Spleen (tissue), 11 donors: ENCODE measurements at regions not wholly inside any gene's neighbourhood (a gene's known extent, or its start where the extent isn't known, plus 50 kb on each side); places are given as distances from the start of the nearest gene placed in this dataset.

Experiments
- DNase-seq: peaks from one replicate; pipeline ENCODE4 v3.0.0-alpha.2; 2020
- H3K27ac ChIP-seq, 8 donors: fragments of 200-600 bp; sonication (generic) in 7 of 8; 1 replicate in 4 of 8; 2 replicates in 4 of 8; pipeline versions ENCODE4 v1.5.0 to v1.8.0; 2016 to 2021; ENCODE audit warnings: inconsistent platforms in 4 of 8, mild to moderate bottlenecking in 4 of 8, moderate library complexity in 1 of 8
- H3K27me3 ChIP-seq, 7 donors: fragments of 200-600 bp; sonication (generic) in 6 of 7; replicated peaks in 1 of 7; 1 replicate in 4 of 7; 2 replicates in 3 of 7; pipeline versions ENCODE4 v1.5.0 to v1.8.0; 2016 to 2021; ENCODE audit warnings: inconsistent platforms in 3 of 7, mild to moderate bottlenecking in 1 of 7
- H3K36me3 ChIP-seq, 6 donors: fragments of 200-600 bp; sonication (generic) in 5 of 6; 1 replicate in 4 of 6; 2 replicates in 2 of 6; pipeline versions ENCODE4 v1.5.0 to v1.8.0; 2016 to 2021; ENCODE audit warnings: inconsistent platforms in 2 of 6
- H3K4me1 ChIP-seq, 6 donors: fragments of 200-600 bp; sonication (generic) in 5 of 6; 1 replicate in 3 of 6; 2 replicates in 3 of 6; pipeline versions ENCODE4 v1.5.0 to v1.8.0; 2016 to 2021; ENCODE audit warnings: inconsistent platforms in 3 of 6
- H3K4me3 ChIP-seq, 8 donors: fragments of 200-600 bp; sonication (generic) in 7 of 8; 1 replicate in 4 of 8; 2 replicates in 4 of 8; pipeline versions ENCODE4 v1.5.0 to v1.8.0; 2016 to 2021; ENCODE audit warnings: inconsistent platforms in 4 of 8, mild to moderate bottlenecking in 4 of 8, moderate library complexity in 2 of 8
- H3K9me3 ChIP-seq, 8 donors: fragments of 200-600 bp; sonication (generic) in 7 of 8; 1 replicate in 4 of 8; 2 replicates in 4 of 8; pipeline versions ENCODE4 v1.5.0 to v1.8.0; 2016 to 2021; ENCODE audit warnings: inconsistent platforms in 4 of 8
- POLR2A ChIP-seq, 3 donors: fragments of 450-650 bp; IDR thresholded peaks; one replicate each; pipeline ENCODE4 v1.5.1; 2017; ENCODE audit warnings: antibody characterized with exemption in 3 of 3, mild to moderate bottlenecking in 1 of 3
- POLR2AphosphoS5 ChIP-seq, 3 donors: sonication (generic); formaldehyde crosslinking; IDR thresholded peaks; one replicate each; pipeline ENCODE4 v1.5.1; 2017; ENCODE audit warnings: antibody characterized with exemption in 3 of 3
- WGBS, 5 donors: extraction: QIAGEN DNeasy Blood & Tissue Kit in 3 of 5; methylation state at CpG; one replicate each; pipeline versions ENCODE4 v1.1.5 to v1.1.7; 2013 to 2018; 5-methylcytosine and 5-hydroxymethylcytosine counted together
- intact Hi-C: fragments of 100-400 bp; cut with DNase I; formaldehyde crosslinking; loops from one replicate; pipeline ENCODE4 v1.15.0; 2023; ENCODE audit warnings: low total_unique reads
- TF ChIP-seq, protein P1 (sequence below), 11 experiments: fragments of 200-600 bp in 7 of 11; fragments of 450-650 bp in 4 of 11; sonication (generic) in 4 of 11; IDR thresholded peaks in 8 of 11; conservative IDR thresholded peaks in 3 of 11; 1 replicate in 7 of 11; 2 replicates in 4 of 11; pipeline versions ENCODE4 v1.4.0 to v1.8.0; 2016 to 2021; ENCODE audit warnings: antibody characterized with exemption in 11 of 11, inconsistent platforms in 4 of 11, mild to moderate bottlenecking in 1 of 11
- donor health status: healthy with polysubstance abuse.
- donor health status: DM: no; HTN: no; CAD: no; lungs with moderate emphysema.
- donor health status: DM: no; HTN: no; CAD: no.
- donor health status: Bipolar disorder and iron deficiency.
- donor health status: healthy.
- donor health status: DM: no; HTN: no; CAD: no.
- donor health status: DM: yes; HTN: yes; CAD: no.

DNA sequence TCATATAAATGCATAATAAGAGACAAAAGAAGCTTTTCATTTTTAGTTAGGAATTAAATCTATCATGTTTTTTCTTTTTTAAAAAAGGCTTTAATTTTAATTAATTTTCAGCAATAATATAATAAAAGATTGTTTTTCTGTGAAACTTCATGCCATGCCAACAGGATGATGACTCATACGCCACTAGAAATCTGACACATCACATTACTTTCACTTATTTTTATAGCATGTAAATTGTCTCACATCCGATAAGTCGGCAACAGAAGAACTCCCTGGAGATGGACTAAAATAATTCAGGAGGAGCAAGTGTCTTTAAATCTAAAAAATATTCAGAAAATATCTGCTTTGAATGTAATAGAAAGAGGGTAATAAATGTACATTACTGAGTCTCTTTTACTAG lies 1024.2 kb upstream of the ACVR2A start:
- intact Hi-C loops: no loop called here
- DNase-seq: no peak
- WGBS, 5 donors: 53 to 70% (median 64%) methylated on average over 3 of the region's 3 CpGs

DNA sequence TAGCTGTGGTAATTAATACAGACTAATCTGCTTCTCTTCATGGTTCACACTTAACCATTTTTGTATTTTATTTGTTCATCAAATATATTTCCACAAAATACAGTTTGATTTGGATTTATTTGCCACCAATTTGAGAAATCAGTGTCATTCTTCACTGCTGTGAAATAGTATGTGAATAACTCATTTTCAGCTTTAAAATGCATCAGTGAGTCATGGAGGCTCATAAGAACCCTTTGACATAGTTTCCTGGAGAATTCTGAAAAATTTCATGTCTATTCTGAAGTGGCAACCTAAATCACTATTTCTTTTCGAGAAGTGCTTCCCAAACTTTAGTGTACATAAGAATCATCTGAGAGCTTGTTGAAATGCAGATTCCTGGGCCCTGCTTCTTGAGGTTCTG lies 1026.7 kb upstream of the ACVR2A start:
- intact Hi-C loops: no loop called here
- Histone ChIP-seq H3K27me3 (no peaks in the 10 kb centered on the region), H3K36me3 (no peaks in the 10 kb centered on the region), H3K4me1 (no peaks in the 10 kb centered on the region), H3K27ac (no peak overlapping the region), H3K4me3 (no peak overlapping the region), H3K9me3 (peaks cover 0 to 6% (median under 1%) of the 10 kb centered on the region in 8 donors)
- WGBS, 5 donors: 63 to 81% (median 78%) methylated on average over 1 of the region's 1 CpG
- TF ChIP-seq POLR2AphosphoS5 (IDR thresholded peaks at IDR 0.05): no peak
- TF ChIP-seq, protein P1, sequence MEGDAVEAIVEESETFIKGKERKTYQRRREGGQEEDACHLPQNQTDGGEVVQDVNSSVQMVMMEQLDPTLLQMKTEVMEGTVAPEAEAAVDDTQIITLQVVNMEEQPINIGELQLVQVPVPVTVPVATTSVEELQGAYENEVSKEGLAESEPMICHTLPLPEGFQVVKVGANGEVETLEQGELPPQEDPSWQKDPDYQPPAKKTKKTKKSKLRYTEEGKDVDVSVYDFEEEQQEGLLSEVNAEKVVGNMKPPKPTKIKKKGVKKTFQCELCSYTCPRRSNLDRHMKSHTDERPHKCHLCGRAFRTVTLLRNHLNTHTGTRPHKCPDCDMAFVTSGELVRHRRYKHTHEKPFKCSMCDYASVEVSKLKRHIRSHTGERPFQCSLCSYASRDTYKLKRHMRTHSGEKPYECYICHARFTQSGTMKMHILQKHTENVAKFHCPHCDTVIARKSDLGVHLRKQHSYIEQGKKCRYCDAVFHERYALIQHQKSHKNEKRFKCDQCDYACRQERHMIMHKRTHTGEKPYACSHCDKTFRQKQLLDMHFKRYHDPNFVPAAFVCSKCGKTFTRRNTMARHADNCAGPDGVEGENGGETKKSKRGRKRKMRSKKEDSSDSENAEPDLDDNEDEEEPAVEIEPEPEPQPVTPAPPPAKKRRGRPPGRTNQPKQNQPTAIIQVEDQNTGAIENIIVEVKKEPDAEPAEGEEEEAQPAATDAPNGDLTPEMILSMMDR (IDR thresholded peaks at IDR 0.05 in 8 of 11, conservative IDR thresholded peaks at IDR 0.05 in 3 of 11): no peak
- no peak for TF ChIP-seq POLR2A (IDR thresholded peaks at IDR 0.05)
- no peak for DNase-seq

More for the DNA sequence above, 1024.2 kb upstream of the ACVR2A start:
- TF ChIP-seq POLR2A (IDR thresholded peaks at IDR 0.05) (no peak), POLR2AphosphoS5 (IDR thresholded peaks at IDR 0.05) (no peak)
- TF ChIP-seq, protein P1 (IDR thresholded peaks at IDR 0.05 in 8 of 11, conservative IDR thresholded peaks at IDR 0.05 in 3 of 11): no peak
- Histone ChIP-seq H3K36me3 (no peaks in the 10 kb centered on the region), H3K27ac (no peak overlapping the region), H3K27me3 (no peaks in the 10 kb centered on the region), H3K4me3 (no peak overlapping the region), H3K4me1 (no peaks in the 10 kb centered on the region), H3K9me3 (peaks cover 0 to 9% (median 2%) of the 10 kb centered on the region in 8 donors)

DNA sequence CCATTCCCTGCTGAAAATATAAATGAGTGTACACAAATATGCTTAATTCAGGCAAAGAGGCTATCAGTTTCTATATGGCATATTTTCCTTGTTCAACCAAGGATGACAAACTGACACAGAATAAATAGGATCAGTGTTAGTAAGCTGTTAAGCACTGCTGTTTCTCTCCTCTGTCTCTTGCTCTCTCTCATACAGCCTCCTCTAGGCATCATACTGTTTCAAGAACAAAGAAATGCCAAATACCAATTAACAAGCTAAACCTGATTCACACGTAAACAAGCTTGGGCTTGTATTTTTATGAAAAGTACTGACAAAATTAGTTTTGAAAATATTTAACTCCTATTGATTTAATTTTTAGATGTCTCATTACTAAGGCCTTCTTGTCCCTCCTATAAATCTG lies 1027.2 kb upstream of the ACVR2A start:
- Histone ChIP-seq H3K36me3 (no peaks in the 10 kb centered on the region), H3K4me1 (no peaks in the 10 kb centered on the region), H3K27me3 (no peaks in the 10 kb centered on the region), H3K9me3 (peaks cover 0 to 11% (median 5%) of the 10 kb centered on the region in 8 donors), H3K4me3 (no peak overlapping the region), H3K27ac (no peak overlapping the region)
- intact Hi-C loops: no loop called here
- WGBS, 5 donors: 81 to 91% (median 89%) methylated on average over 1 of the region's 1 CpG
- no peak for DNase-seq
- TF ChIP-seq, protein P1 (IDR thresholded peaks at IDR 0.05 in 8 of 11, conservative IDR thresholded peaks at IDR 0.05 in 3 of 11): no peak
- TF ChIP-seq POLR2AphosphoS5 (IDR thresholded peaks at IDR 0.05) (no peak), POLR2A (IDR thresholded peaks at IDR 0.05) (no peak)

DNA sequence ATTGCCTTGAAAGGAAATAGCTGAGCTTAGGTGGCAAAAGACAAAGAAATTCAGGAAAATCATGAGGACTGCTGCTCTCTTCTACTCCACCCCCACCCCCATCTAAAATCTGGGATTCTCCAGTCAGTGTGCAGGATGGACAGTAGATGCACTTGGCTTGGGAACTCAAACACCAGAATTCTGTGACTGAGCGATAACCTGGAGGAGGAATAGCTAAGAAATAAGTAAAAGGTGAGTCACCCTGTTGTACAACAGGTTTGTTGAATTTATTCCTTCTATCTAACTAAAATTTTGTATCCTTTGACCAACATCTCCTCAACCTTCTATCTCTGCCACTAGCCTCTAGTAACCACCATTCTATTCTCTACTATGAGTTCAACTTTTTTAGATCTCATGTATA lies 1029.9 kb upstream of the ACVR2A start:
- TF ChIP-seq POLR2A (IDR thresholded peaks at IDR 0.05) (no peak), POLR2AphosphoS5 (IDR thresholded peaks at IDR 0.05) (no peak)
- TF ChIP-seq, protein P1 (IDR thresholded peaks at IDR 0.05 in 8 of 11, conservative IDR thresholded peaks at IDR 0.05 in 3 of 11): no peak
- intact Hi-C loops: no loop called here
- no peaks in the 10 kb centered on the region for H3K27me3 ChIP-seq
- no peak overlapping the region for H3K4me3 ChIP-seq
- no peak overlapping the region for H3K27ac ChIP-seq
- WGBS, 5 donors: 79 to 96% (median 86%) methylated on average over 1 of the region's 1 CpG
- no peaks in the 10 kb centered on the region for H3K36me3 ChIP-seq
- peaks cover 0 to 19% (median 16%) of the 10 kb centered on the region in 8 donors for H3K9me3 ChIP-seq
- no peak for DNase-seq
- H3K4me1 ChIP-seq: no peaks in the 10 kb centered on the region
